ENCODE measurements at regions not wholly inside any gene's neighbourhood (a gene's known extent, or its start where the extent isn't known, plus 50 kb on each side); places are given as distances from the start of the nearest gene placed in this dataset.
"Not testable (repeated sequence)": the region's sequence is repeated elsewhere in the genome, so short reads cannot be mapped to it uniquely, and the experiment has no call there.

GRCh38 chr5:119897537-119898370 lies 268.4 kb downstream of the FAM170A start:
- DNase-seq = no peak

GRCh38 chr5:119899981-119900380 lies 270.6 kb downstream of the FAM170A start:
- no peak for DNase-seq

DNA sequence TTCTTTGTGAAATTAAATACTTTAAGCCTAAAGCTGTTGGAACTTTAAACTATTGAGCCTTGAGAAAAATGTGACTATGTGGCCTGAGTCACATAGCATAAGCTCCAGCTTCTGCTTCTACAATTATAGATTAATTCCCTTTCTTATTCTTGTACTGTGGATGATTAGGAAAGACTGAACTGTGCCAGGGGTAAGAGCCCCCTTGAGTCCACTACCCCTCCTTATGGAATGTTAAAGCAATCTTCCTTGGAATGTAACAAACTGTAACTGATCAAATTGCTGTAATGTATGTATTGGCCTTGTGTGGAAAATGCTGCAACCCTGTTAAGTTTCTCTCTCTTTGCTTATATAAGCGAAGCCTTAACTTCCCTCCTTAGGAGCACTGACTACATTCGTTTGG lies 273.2 kb downstream of the FAM170A start:
- no peak for DNase-seq

GRCh38 chr5:119913425-119913824 lies 284.1 kb downstream of the FAM170A start:
- DNase-seq = no peak

GRCh38 chr5:119919279-119919678 lies 289.9 kb downstream of the FAM170A start:
- DNase-seq = no peak

- no peak for DNase-seq
Measured at GRCh38 chr5:119926301-119926700, 296.9 kb downstream of the FAM170A start.

GRCh38 chr5:119928974-119929373 lies 299.6 kb downstream of the FAM170A start:
- DNase-seq = no peak

DNA sequence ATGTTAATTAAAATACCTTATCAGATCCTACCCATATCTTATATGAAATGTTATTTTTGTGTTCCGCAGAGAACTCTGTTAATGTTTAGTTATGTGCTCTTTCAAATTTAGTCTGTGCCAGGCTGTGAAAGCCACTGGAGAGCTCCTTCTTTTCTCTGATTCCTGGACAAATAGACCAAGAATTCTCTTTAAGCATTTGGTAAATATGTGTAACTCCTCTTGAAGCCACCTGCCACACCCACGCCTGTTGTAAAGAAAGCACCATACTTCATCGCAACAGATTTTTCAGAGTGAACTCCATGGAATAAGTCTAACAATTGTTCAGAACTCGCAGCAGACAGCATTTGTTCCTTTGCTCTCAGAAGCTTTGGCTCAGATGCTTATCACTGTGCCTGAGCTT lies 301.1 kb downstream of the FAM170A start:
- DNase-seq = no peak

- no peak for DNase-seq
Measured at GRCh38 chr5:119943148-119943547, 313.8 kb downstream of the FAM170A start.

GRCh38 chr5:119945691-119946090 lies 316.3 kb downstream of the FAM170A start:
- no peak for DNase-seq

- DNase-seq = no peak
Measured at GRCh38 chr5:119948162-119948561, 318.8 kb downstream of the FAM170A start.

DNA sequence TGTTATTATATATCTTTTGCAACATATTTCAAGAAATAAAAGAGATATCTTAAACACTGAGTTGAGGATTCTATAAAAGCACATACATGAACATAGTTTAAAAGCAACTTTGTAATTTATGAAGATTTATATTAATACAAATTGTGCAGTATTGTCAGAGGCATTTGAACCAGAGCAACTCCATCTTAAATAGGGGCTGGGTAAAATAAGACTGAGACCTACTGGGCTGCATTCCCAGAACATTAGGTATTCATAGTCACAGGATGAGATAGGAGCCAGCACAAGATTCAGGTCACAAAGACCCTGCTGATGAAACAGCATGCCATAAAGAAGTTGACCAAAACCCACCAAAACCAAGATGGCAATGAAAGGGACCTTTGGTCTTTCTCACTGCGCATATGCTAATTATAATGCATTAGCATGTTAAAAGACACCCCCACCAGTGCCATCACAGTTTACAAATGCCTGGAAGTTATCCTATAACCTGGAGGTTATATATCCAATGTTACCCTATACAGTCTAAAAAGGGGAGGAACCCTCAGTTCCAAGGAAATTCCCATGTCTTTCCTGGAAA lies 320.2 kb downstream of the FAM170A start:
- DNase-seq = no peak

DNA sequence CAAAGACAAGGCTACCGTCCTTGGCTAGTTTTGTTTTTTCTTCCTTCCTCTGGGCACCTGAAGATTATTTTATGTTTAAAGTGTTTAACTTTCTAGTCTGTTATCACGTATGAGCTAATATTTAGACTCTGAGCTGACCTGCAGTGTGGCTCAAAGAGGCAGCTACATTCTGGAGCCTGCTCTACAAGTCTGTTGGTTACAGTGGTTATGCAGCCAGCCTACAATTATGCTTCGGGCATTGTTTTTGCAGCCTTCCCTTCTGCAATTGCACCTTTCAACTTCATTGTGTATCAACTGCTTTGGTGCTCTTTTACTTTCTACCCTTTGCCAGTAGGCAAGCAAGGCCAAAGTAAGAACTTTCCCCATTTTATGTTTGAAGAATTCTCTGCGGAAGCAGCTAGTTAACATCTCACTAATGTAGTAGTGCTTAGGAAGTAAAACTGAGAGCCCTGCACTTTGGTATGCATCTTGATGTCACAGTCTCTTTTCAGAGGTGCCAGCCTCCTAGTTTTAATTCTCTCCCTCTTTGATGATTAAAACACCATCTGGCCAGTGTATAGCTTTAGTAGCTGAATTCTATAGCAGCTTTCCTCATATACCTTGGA lies 322.1 kb downstream of the FAM170A start:
- DNase-seq = no peak

DNA sequence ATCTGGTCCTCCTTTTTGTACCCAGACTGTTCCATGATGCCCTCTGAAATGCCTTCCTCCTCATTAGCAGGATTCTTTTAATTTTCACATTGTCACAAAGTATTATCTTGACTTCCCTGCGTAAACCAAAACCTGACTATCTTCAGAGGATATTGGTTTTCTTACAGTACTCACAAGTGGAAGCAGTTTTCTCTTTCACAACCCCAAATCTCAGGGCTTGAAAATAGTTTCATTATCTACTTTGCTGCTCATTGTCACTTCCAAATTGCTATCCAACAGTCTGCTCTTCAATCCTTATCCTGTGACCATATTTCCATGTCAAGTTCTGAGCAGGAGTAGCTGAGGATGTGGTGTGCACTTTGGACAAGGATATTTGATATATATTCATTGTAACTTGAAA lies 324.1 kb downstream of the FAM170A start:
- DNase-seq = no peak

- no peak for DNase-seq
Measured at GRCh38 chr5:119954106-119954505, 324.7 kb downstream of the FAM170A start.

DNA sequence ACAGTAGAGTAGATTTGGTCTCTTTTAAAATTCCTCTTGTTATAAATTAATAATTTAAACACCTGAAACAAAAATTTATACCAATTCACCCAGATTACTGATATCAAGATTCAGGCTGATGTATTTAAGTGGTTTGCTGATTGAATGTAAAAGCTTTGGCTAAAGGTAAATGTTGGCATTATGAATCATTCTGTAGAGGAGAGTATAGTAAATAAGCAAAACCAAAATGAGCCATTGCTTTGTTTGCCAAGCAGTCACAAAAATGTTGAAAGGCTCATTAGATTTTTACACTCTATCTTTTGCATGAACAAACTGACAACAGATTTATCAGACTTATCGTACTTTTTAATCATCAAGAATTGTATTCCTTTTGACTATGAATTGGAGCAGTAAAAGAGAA lies 332.6 kb downstream of the FAM170A start:
- DNase-seq = no peak

GRCh38 chr5:119966028-119966427 lies 336.7 kb downstream of the FAM170A start:
- no peak for DNase-seq

GRCh38 chr5:119968690-119969089 lies 339.3 kb downstream of the FAM170A start:
- no peak for DNase-seq

DNA sequence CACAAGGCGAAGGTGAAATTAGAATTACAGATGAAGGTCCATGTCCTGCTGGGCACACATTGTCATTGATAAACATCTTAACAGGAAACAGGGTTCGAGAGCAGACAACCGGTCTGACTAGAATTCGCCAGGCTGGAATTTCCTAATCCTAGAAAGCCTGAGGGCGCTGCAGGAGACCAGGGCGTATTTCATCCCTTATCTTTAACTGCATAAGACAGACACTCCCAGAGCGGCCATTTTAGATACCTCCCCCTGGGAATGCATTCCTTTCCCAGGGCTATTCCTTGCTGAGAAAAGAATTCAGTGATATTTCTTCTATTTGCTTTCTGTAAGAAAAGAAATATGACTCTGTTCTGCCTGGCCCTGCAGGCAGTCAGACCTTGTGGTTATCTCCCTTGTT lies 357.7 kb downstream of the FAM170A start:
- not testable (repeated sequence) for DNase-seq

DNA sequence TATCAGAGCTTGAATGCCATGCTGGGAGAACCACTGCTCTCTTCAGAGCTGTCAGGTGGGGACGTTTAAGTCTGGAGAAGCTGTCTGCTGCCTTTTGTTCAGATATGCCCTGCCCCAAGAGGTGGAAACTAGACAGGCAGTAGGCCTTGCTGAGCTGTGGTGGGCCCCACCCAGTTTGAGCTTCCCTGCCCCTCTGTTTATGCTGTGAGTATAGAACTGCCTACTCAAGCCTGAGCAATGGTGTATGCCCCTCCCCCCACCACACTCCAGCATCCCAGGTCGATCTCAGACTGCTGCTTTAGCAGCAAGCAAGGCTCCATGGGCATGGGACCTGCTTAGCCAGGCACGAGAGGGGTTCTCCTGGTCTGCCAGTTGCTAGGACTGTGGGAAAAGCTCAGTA lies 362.3 kb downstream of the FAM170A start:
- no peak for DNase-seq

- DNase-seq = no peak
Measured at GRCh38 chr5:119996128-119996527, 366.8 kb downstream of the FAM170A start.

- DNase-seq = no peak
Measured at GRCh38 chr5:120007598-120007997, 378.2 kb downstream of the FAM170A start.

DNA sequence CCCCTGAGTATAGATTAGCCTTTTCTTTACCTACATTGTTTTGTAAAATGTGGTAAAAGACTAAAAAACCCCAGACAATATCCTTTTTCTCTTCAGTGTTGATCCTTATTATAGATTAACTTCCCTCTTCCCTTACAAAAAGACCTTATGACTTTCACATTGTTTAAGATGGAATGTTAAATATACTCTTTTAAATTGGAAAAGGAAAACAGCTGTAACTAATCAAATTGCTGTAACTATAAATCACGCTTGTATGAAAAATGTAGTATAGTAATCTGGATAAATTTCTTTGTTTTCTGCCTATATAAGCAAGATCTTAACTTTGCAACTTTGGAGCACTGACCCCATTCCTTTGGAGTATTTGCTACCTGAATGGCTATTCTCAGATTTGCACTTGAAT lies 383.1 kb downstream of the FAM170A start:
- DNase-seq = no peak

DNA sequence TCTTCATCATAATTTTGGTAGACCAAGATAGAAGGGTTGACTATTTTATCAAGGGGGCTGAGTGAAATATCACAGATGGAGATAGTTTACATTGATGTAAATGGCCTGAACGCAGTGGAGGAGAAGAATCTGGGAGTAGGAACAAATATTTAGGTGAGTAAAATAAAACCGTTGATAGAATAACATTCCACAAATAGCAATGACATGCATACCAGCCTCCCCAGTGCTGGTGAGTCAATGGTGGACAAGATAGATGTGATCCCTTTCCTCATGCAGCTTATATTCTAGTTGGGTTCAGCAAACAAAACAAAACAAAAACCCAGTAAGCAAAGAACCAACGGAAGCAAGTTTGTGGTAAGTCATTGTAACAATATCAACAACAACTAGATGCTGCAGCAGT lies 385.2 kb downstream of the FAM170A start:
- no peak for DNase-seq
